Dermis blood vessel endothelial cell (primary cell): ENCODE measurements at regions not wholly inside any gene's neighbourhood (a gene's known extent, or its start where the extent isn't known, plus 50 kb on each side); places are given as distances from the start of the nearest gene placed in this dataset.
"Not testable (repeated sequence)": the region's sequence is repeated elsewhere in the genome, so short reads cannot be mapped to it uniquely, and the experiment has no call there.

ENCODE experiments used
- DNase-seq: peaks from one replicate; pipeline ENCODE4 v3.0.0; 2010

GRCh38 chr1:30374400-30375070 is 348.9 kb downstream of the MATN1 start:
- no peak for DNase-seq

DNA sequence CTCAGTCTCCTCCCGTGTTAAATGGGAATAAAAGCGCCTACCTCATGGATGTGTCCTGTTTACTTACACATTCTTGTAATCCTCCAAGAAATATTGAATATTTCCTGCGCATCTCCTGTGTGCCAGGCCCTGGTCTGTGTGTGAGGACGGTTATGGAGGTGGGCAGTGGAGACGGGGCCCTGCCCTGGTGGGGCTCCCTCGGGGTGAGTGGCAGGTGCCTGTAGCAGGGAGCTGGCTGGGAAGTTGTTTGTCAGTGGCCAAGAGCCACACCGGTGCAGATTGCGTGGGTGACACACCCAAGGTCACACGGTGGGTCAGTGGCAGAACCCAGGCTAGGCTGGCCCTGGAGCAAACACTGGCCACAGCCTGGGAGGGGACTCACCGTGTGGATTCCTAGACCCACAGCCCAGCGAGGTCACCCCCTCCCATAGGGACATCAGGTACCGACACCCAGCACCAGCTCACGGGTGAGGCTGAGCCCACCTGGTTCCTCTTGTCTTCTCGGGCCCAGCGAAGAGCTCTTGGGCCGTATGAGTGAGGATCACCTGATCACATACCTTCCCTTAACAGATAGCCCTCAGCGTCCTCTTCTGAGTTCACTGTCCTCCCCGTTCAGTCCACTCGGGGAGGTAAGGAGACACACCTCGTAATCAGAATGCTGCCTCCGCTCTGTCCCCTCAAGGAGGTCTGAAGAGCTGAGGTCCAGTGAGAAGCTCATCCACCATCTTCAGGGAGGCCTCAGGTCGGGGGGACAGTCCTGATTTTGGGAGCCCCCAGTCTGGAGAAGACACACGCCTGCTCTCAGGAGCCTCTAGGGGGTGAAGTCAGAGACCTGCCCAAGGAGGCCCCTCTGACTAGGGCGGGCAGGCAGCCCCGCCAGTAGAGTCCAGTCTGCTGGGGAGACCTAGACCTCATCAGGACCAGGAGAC is 349.6 kb downstream of the MATN1 start:
- DNase-seq: no peak

- no peak for DNase-seq
Observed at GRCh38 chr1:30372792-30373433, 350.5 kb downstream of the MATN1 start.

- DNase-seq: no peak
Observed at GRCh38 chr1:30371888-30372791, 351.2 kb downstream of the MATN1 start.

- no peak for DNase-seq
Observed at GRCh38 chr1:30371179-30371788, 352.1 kb downstream of the MATN1 start.

DNA sequence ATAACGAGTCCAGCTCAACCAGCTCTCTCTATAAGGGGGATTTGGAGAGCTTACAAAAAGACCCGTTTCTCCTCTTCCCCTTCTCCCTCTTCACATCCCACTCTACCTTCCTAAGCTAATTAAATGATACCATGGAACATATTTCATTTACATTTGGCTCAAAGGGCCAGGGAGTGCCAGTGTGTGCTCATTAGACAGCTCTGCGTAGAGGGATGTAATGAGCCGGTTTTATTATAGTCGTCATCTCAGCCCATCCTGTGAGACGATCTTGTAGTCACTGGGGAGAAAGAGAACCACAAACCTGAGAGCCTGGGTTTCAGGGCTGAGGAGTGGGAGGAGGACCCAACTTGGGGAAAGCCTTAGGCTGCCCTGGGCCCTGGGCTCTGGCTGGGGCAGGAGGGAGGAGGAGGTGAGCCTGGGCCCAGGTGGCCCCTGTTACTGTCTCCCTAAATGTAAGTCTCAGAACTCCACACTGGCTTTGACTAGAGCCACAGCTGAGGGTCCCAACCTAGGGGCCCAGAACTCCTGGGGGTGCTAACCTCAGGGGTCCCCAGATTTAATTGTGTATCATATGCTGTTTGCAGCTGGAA is 354.6 kb downstream of the MATN1 start:
- no peak for DNase-seq

DNA sequence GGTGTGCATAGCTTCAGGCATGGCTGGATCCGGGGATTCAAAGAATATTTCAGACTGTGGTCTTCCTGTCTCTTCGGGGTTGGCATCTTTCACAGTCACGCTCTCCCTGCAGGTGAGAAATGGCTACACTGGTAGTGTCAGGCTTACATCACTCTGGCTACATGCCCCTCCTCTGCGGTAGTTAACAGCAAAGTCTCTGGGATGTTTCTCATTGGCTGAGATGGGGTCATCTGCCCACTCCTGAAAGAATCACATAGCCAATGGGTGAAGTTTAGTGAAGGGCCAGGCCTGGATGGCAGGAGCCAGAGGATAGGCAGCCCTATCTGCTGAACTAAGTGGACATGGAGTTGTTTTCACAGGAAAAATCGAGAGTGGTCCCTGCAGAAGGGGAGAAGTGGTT is 356.5 kb downstream of the MATN1 start:
- DNase-seq: no peak

GRCh38 chr1:30366199-30366598 is 357.2 kb downstream of the MATN1 start:
- no peak for DNase-seq

DNA sequence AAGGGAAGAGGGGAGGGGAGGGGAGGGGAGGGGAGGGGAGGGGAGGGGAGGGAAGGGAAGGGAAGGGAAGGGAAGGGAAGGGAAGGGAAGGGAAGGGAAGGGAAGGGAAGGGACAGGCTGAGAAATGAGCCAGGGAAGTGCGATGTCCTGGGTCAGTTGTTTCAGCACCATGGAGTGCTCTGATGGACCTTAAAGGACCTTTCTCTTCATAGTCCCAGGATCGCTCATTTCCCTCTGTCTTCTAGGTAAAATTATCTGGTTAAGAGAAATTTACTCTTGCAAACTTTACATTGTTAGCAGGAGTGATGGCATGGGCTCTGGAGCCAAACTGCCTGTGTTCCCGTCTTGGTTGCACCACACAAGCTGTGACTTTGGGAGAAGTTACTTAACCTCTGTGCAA is 357.8 kb downstream of the MATN1 start:
- no peak for DNase-seq

DNA sequence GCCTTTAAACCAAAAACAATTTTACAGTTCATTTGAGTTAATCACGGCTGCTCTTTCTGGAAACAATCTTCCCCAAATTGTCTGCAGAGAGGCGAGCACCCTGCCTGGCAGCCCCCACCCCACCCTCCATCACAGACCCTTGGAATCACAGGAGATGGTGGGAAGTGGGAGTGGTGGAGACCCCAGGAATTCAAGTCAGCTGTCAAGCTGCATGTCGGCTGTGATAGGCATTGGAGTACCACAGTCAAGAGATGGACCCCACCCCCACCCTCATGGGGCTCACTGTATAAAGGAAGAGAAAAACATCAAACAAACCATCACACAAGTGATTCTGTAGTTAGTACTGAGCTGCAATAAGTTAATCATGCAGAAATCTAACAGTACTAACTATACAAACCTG is 360.4 kb downstream of the MATN1 start:
- DNase-seq: no peak

- DNase-seq: no peak
Observed at GRCh38 chr1:30362603-30362990, 360.8 kb downstream of the MATN1 start.

DNA sequence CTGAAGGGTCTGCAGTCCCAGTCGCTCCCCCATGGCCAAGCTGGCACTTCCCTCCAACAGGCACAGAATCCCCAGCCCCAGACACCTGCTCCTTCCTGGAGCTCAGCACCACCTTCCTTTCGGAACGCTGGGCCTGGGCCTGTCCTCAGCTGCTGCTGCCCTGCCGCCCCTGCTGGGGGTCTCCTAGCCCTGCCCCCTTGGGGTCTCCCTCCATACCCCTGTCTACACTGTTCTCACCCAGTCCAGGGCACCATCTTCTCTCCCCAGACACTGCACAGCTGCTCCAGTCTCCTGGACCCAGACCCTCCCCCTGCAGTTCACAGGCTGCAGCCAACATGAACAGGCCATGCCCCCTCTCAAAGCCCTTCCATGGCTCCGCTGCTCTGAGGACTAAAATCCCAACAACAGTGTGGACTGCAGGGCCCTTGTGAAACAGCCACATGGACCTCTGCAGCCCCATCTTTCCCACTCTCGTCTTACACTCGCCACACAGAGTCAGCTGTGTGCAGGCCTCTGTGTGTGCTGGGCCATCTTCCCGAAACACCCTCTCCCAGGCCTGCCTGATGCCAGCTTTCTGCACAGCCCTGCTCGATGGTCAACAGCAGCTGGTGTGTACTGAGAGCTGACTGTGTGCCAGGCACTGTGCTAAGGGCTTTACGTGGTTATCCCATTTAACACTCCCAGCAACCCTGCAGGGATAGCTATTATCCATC is 361.3 kb downstream of the MATN1 start:
- not testable (repeated sequence) for DNase-seq

DNA sequence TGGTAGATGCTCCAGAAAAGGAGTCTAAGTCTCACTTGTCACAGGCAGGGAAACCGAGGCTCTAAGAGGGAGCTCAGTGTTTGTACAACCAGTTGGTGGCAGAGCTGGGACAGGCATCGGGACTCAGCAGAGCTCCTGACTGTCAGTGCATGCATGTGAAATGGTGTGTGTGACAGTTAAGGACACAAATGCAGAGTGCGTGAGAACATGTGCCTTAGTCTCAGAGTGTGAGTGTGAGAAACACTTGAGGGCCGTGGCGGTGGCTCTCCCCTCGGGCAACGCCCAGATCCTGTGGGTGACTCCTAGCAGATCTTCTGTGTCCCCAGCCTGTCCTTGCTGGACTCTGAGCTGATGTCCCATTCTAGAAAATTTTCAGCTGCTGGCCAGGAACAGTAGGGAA is 362.6 kb downstream of the MATN1 start:
- no peak for DNase-seq

GRCh38 chr1:30360281-30360680 is 363.1 kb downstream of the MATN1 start:
- no peak for DNase-seq

- DNase-seq: no peak
Observed at GRCh38 chr1:30359539-30360220, 363.7 kb downstream of the MATN1 start.

DNA sequence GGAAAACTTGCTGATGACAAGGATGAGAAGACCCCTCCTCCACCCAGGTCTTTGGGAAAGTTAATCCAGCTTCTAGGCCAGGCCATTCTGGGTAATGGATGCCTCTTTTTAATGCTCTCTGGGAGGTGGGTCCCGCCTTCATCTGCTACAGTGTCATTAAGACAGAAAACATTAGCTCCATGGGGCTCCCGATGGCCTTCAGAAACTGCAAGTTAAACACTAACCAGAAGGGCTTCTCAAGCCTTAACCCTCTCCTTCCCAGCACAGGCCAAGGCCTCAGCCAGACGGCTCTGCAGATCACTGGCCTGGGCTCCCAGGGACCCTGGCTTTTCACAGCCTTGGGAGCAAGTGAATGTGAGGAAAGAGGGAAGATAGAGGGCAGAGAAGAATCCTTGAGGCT is 364.9 kb downstream of the MATN1 start:
- DNase-seq: no peak

DNA sequence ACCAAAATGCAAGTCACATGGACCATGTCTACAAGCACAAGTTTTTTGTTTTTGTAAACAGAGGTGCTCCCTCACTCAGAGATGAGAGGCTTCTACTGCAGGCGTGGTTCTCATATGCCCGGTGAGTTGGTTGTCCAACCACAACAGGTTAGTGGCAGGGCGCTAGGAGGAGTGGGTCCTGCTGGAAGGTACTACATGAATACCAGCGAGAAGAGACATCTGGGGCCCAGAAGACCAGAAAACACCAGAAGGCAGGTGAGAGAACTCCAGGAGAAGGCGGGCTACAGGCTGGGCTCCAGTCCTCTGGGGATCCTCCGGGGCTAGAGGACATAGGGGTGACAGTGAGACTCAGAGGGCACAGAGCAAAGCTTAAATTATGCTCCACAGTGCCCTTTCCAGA is 366.5 kb downstream of the MATN1 start:
- no peak for DNase-seq

GRCh38 chr1:30354410-30354809 is 369.0 kb downstream of the MATN1 start:
- DNase-seq: no peak

GRCh38 chr1:30353637-30354036 is 369.7 kb downstream of the MATN1 start:
- DNase-seq: no peak

DNA sequence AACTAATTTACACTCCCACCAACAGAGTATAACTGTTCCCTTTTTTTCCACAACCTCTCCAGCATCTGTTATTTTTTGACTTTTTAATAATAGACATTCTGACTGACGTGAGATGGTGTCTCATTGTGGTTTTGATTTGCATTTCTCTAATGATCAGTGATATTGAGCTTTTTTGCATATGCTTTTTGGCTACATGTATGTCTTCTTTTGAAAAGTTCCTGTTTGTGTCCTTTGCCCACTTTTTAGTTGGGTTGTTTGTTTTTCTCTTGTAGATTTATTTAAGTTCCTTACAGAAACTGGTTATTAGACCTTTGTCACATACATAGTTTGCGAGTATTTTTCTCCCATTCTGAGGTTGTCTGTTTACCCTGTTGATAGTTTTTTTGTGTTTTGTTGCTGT is 375.2 kb downstream of the MATN1 start:
- no peak for DNase-seq
